ENCODE measurements at regions not wholly inside any gene's neighbourhood (a gene's known extent, or its start where the extent isn't known, plus 50 kb on each side); places are given as distances from the start of the nearest gene placed in this dataset.

DNA sequence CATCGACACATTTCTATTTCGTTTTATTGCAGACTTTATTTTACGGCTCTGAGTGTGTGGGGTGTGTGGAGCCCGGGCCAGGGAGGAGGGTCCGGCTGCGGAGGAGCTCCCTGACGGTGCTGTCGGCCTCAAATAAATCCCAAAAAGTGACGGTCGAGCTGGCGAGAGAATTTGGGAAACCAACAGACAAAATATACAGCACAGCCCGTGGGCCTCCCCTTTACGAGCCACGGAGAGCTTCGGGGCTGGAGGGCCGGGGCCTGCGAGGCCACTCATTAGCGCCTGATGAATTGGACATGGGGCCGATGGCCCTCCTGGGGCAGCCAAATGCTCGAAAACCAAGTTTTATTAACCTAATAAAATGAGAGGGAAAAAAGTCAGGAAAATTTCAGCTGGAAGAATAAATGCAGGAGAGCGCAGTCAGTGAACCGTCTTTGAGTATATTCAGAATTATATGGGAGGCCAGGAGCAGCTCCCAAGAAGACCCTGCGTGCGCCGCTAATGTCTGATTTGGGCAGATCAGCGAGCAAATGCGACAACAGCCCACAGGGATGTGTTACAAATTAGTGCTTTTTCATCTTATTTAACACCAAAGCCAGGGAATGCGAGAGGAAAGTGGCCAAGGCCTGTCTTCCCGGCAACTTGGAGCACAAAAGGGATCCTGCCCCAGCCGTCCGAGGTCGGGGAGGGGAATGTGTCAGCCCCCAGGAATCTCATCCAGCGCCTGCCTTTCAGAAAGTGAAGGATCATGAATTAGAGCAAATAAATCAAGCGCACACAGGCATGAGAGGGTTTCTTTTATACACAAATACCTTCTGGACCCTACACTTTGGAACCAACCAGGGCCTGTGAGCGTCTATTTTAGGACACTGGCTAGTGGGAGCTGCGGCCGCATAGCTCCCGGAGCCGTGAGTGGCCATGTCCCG is 249.1 kb downstream of the C16orf95 start:
- Histone ChIP-seq H3K27ac (no peak overlapping the region), H3K9me3 (no peaks in the 10 kb centered on the region), H3K4me3 (ENCODE audit: low read depth in 1 of 2, low read length in 1 of 2) (no peak overlapping the region), H3K36me3 (no peaks in the 10 kb centered on the region), H3K27me3 (no peaks in the 10 kb centered on the region), H3K4me1 (ENCODE audit: control insufficient read depth in 1 of 2, insufficient read depth in 1 of 2, low read depth in 1 of 2, low read length in 1 of 2) (peaks cover 47 to 80% of the 10 kb centered on the region in 2 experiments)
- TF ChIP-seq, protein P1, sequence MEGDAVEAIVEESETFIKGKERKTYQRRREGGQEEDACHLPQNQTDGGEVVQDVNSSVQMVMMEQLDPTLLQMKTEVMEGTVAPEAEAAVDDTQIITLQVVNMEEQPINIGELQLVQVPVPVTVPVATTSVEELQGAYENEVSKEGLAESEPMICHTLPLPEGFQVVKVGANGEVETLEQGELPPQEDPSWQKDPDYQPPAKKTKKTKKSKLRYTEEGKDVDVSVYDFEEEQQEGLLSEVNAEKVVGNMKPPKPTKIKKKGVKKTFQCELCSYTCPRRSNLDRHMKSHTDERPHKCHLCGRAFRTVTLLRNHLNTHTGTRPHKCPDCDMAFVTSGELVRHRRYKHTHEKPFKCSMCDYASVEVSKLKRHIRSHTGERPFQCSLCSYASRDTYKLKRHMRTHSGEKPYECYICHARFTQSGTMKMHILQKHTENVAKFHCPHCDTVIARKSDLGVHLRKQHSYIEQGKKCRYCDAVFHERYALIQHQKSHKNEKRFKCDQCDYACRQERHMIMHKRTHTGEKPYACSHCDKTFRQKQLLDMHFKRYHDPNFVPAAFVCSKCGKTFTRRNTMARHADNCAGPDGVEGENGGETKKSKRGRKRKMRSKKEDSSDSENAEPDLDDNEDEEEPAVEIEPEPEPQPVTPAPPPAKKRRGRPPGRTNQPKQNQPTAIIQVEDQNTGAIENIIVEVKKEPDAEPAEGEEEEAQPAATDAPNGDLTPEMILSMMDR (IDR thresholded peaks at IDR 0.05), result no peak

DNA sequence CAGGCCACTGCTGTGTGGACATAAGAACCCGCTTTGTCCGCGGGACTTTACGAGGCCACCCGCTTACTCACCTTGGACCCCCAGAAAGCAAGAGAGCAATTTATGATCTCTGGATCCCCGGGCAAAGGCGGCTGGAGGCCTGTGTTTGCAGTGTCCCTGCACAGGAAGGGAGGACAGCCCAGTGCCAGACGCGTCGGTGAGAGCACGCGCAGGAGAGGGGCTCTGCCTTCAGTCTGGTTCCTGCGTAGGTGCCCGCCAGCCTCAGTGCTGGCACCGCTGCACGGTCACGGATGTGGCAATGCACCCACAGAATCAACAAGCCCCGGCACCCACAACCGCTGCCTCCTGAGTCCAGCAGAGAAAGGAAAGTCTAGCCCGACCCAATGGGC is 248.4 kb downstream of the C16orf95 start:
- H3K4me3 ChIP-seq (ENCODE audit: low read depth in 1 of 2, low read length in 1 of 2), result no peak overlapping the region
- H3K9me3 ChIP-seq, result no peaks in the 10 kb centered on the region
- H3K4me1 ChIP-seq (ENCODE audit: control insufficient read depth in 1 of 2, insufficient read depth in 1 of 2, low read depth in 1 of 2, low read length in 1 of 2), result peaks cover 52 to 80% of the 10 kb centered on the region in 2 experiments
- H3K36me3 ChIP-seq, result no peaks in the 10 kb centered on the region
- H3K27me3 ChIP-seq, result no peaks in the 10 kb centered on the region
- TF ChIP-seq, protein P1 (IDR thresholded peaks at IDR 0.05), result no peak
- H3K27ac ChIP-seq, result no peak overlapping the region

DNA sequence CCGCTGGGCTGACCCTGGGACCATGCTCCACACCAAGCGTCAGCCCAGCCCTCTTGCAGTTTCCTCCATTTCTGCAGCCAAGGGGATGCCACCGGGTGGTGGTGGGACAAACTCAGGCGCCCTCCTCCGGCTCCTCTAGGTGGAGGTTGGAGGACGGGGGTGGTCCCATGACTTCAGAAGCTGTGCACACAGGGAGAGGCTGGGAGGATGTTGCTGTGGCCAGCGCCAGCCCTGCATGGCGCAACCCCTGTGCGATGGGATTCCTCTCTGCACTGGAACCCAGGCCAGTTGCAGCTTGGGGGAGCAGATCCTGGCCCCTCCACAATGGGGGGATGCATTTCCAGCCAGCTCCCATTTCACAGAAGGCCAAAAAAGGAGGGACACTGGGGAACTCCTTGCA is 246.5 kb downstream of the C16orf95 start:
- Histone ChIP-seq H3K9me3 (no peaks in the 10 kb centered on the region), H3K4me3 (ENCODE audit: low read depth in 1 of 2, low read length in 1 of 2) (no peak overlapping the region), H3K36me3 (no peaks in the 10 kb centered on the region), H3K27ac (no peak overlapping the region), H3K27me3 (no peaks in the 10 kb centered on the region), H3K4me1 (ENCODE audit: control insufficient read depth in 1 of 2, insufficient read depth in 1 of 2, low read depth in 1 of 2, low read length in 1 of 2) (peaks cover 57 to 78% of the 10 kb centered on the region in 2 experiments)
- TF ChIP-seq, protein P1 (IDR thresholded peaks at IDR 0.05), result no peak

DNA sequence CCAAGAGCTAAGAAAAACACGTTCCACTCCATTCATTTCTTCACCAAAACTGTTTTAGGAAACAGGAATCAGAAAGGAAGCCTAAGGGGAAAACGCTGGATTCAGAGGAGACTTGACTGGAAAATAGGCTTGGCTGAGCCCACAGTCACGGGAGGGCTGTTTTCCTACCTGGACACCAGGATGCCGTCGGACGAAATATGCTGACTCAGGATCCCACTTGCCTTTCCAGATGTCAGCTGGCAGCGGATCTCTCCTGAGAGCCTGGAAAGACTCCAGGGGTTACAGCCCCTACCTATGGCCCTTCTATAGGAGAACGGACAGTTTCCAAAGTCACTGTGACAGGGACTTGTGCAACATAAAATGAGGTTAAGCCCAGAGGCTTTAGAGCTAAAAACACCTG is 245.1 kb downstream of the C16orf95 start:
- Histone ChIP-seq H3K4me3 (ENCODE audit: low read depth in 1 of 2, low read length in 1 of 2) (no peak overlapping the region), H3K27me3 (no peaks in the 10 kb centered on the region), H3K9me3 (no peaks in the 10 kb centered on the region), H3K27ac (no peak overlapping the region), H3K36me3 (no peaks in the 10 kb centered on the region), H3K4me1 (ENCODE audit: control insufficient read depth in 1 of 2, insufficient read depth in 1 of 2, low read depth in 1 of 2, low read length in 1 of 2) (peaks cover 57 to 78% of the 10 kb centered on the region in 2 experiments)
- TF ChIP-seq, protein P1 (IDR thresholded peaks at IDR 0.05), result no peak

DNA sequence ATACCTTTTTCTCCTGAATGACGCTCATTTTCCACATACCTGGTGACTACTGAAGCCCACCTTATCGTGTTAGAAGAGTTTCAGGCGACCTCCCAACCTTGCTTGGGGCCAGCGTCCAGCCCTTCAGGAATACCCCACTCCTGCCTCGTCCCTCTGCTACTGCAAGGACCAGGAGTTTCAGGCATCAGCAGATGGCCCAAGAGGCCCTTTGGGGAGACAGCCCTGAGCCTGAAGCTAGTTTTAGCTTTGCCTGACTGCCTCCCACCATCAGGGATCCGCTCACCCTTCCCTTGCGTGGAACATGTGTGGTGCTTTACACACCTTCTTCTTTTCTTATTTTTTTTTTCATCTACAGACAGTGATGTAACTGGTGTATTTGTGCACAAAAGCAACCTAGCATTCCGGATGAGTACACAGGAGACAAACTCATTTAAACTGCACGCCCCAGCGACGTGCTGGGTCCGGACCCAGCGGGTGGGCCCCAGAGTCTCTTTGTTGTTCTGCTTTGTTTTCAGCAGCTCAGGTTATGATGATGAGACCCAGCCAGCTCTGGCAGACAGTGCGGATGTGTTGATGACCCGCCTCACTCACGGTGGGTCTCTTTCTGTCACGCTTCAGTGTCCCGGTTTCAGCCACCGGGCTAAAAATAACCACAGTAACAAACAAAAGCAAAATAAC is 242.4 kb downstream of the C16orf95 start:
- TF ChIP-seq, protein P1 (IDR thresholded peaks at IDR 0.05), result no peak

More for the DNA sequence above, 242.4 kb downstream of the C16orf95 start:
- no peak overlapping the region for H3K4me3 ChIP-seq (ENCODE audit: low read depth in 1 of 2, low read length in 1 of 2)
- no peak overlapping the region for H3K27ac ChIP-seq
- H3K4me1 ChIP-seq (ENCODE audit: control insufficient read depth in 1 of 2, insufficient read depth in 1 of 2, low read depth in 1 of 2, low read length in 1 of 2), result peaks cover 51 to 61% of the 10 kb centered on the region in 2 experiments
- H3K36me3 ChIP-seq, result no peaks in the 10 kb centered on the region
- no peaks in the 10 kb centered on the region for H3K9me3 ChIP-seq
- peaks cover 7% of the 10 kb centered on the region for H3K27me3 ChIP-seq

Measured in neutrophil (primary cell).